RWPE1 (cell line): ENCODE measurements at regions not wholly inside any gene's neighbourhood (a gene's known extent, or its start where the extent isn't known, plus 50 kb on each side); places are given as distances from the start of the nearest gene placed in this dataset.
"Not testable (repeated sequence)": the region's sequence is repeated elsewhere in the genome, so short reads cannot be mapped to it uniquely, and the experiment has no call there.

Experiments used
- CTCF ChIA-PET: fragments of 350-600 bp; sonication (Branson Sonifier 250); formaldehyde crosslinking; extraction: SDS; loops from one replicate; lab custom pipeline; 2021; lab: Yijun Ruan, JAX
- POLR2A ChIA-PET: fragments of 400-600 bp; formaldehyde crosslinking; extraction: SDS; loops from one replicate; lab custom pipeline; 2020; ENCODE audit warnings: antibody characterized with exemption; ENCODE audit not compliant: low non-redundant PET; lab: Yijun Ruan, JAX
- DNase-seq: peaks from one replicate; pipeline ENCODE4 v3.0.0; 2012; ENCODE audit warnings: low spot score
- H3K27ac ChIP-seq: fragments of 450-650 bp; 2 replicates; pipeline ENCODE4 v1.5.1; 2017
- TF ChIP-seq, protein P1 (sequence below): fragments of 450-650 bp; conservative IDR thresholded peaks from 2 replicates; pipeline ENCODE4 v1.5.1; 2017; ENCODE audit warnings: low read depth, mild to moderate bottlenecking

DNA sequence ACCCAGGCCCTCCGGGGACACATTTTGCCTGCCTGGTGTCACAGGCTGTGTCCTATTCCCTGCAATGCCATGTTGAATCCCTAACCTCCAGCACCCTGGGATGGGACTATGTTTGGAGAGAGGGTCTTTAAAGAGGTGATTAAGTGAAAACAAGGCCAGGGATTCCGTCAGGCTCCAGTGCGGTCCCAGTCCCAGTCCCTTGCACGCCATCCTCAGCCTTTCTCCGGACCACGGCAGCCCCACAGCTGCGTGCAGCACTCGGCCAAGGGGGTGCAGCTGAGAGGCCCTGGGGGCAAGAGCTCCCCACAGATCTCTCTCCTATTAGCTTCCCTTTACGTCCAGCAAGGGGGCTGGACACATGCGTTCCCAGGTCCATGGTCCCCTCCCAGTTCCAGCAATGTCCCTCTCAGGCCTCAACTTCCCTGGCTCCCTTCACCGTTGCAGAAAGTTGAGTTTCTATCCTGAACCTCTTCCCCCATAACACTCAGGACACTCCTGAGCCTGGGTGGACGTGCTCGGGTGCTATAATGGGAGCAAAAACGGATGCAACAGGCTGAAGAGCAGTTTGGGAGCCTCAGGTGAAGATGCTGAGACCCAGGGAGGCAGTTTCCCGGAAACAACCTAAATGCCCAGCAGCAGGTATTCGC lies 1422.7 kb downstream of the BRD1 start:
- H3K27ac ChIP-seq = no peak overlapping the region
- CTCF ChIA-PET = no interaction called here
- TF ChIP-seq, protein P1, sequence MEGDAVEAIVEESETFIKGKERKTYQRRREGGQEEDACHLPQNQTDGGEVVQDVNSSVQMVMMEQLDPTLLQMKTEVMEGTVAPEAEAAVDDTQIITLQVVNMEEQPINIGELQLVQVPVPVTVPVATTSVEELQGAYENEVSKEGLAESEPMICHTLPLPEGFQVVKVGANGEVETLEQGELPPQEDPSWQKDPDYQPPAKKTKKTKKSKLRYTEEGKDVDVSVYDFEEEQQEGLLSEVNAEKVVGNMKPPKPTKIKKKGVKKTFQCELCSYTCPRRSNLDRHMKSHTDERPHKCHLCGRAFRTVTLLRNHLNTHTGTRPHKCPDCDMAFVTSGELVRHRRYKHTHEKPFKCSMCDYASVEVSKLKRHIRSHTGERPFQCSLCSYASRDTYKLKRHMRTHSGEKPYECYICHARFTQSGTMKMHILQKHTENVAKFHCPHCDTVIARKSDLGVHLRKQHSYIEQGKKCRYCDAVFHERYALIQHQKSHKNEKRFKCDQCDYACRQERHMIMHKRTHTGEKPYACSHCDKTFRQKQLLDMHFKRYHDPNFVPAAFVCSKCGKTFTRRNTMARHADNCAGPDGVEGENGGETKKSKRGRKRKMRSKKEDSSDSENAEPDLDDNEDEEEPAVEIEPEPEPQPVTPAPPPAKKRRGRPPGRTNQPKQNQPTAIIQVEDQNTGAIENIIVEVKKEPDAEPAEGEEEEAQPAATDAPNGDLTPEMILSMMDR = no peak
- POLR2A ChIA-PET = no interaction called here
- DNase-seq = no peak

DNA sequence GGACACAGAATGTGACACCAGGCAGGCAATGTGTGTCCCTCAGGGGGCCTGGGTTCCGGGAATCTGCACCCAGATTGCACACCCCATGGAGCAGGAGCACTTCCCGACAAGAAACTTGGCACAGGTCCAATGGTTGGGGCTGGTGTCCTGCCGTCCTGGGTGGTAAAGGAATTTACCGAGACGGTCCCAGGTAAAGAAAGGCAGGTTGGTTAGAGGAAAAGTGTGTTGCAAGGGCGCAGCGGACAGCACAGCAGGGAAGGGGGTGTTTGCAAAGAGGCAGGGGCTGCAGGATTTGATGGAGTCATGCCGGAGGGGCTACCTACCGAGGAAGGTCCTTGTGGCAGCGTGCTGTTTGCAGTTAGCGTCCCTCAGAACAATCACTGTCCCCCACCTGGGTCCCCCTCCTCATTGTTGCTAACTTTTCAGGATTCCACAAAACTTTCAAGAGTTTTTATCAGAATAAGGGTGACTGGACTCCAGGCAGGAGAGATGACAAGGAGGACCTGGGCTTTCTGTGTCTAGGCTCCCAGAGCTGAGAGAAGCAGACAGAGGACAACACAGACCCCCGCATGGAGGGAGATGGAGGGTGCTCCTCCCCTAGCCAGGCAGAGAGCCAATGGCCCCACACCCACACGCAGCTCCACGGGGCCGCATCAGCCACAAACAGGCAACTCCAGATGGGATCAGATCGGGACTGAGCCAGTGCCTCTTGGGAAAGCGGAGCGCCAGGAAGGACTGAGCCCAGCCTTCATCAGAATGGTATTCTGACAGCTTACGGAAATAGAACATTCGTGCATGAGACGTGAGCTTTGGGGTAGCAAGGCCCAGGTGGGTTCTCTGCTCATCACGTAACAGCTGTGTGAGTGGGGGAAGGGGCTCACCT lies 1423.9 kb downstream of the BRD1 start:
- DNase-seq = no peak
- ChIA-PET CTCF (no interaction called here), POLR2A (no interaction called here)
- TF ChIP-seq, protein P1 = no peak
- no peak overlapping the region for H3K27ac ChIP-seq

DNA sequence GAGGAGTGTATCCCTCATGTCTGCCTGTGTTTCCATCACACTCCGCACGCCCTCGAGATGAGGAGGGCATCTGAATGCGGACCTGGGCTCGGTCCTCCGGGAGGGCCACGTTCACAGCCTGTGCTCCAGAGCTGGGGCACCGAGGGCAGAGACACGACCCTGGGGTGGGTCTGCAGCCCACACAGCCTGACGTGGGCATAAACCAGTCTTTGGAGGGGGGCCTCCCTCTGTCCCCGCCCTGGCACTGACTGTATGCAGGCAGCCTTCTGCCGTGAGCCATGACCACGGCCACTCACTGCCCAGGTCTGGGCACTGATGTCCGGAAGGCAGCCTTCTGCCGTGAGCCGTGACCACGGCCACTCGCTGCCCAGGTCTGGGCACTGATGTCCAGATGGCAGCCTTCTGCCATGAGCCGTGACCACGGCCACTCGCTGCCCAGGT lies 1425.1 kb downstream of the BRD1 start:
- H3K27ac ChIP-seq = no peak overlapping the region
- POLR2A ChIA-PET = no interaction called here
- DNase-seq = no peak
- CTCF ChIA-PET = no interaction called here
- TF ChIP-seq, protein P1 = no peak

DNA sequence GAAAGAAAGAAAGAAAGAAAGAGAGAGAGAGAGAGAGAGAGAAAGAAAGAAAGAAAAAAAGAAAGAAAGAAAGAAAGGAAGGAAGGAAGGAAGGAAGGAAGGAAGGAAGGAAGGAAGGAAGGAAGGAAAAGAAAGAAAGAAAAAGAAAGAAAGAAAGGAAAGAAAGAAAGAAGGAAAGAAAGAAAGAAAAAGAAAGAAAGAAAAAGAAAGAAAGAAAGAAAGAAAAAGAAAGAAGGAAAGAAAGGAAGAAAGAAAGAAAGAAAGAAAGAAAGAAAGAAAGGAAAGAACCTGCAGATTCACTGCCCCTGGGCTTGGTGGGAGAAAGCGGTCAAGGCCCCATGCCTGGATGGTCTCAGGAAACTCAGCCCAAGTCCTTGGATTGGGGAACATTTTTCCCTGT lies 1426.2 kb downstream of the BRD1 start:
- CTCF ChIA-PET, H3K27ac ChIP-seq, DNase-seq, POLR2A ChIA-PET: not testable (repeated sequence)

DNA sequence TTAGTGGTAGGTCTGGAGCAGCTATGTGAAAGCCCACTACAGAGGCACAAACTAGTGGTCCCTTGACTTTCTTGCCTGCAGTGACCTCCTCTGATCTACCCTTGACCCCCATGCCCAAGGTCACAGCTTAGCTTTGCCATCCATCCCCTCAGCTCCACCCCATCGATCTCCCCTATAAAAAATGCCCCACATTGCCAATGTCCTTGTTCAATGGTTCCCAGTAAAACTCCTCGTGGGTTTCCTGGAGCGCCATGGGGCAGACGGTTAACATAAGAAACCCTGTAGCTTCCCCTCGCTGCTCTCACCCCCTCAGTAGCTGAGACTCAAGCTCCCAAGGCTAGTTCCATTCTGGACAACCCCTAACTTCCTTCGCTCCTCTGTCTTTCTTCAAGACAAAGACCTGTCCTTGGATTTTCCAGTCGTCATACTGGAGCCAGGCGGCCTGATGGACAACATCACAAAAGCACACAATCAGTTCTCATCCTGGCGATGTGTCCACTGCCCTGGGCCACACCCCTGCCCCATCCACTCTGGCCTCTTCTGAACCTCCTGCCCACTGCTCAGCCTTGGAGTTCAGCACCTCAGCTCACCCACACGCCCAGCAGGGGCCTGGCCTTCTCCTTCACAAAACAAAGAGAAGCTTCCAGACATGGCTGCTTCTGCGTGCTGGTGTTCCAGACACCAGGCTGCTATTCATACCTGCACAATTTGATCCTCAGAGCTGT lies 1429.3 kb downstream of the BRD1 start:
- no peak for DNase-seq
- ChIA-PET POLR2A (no interaction called here), CTCF (interaction anchor here (0.6 kb wide), 1 partner anchor 99 kb away, joined by 3 read pairs; no protein-coding TSS in a partner anchor)

DNA sequence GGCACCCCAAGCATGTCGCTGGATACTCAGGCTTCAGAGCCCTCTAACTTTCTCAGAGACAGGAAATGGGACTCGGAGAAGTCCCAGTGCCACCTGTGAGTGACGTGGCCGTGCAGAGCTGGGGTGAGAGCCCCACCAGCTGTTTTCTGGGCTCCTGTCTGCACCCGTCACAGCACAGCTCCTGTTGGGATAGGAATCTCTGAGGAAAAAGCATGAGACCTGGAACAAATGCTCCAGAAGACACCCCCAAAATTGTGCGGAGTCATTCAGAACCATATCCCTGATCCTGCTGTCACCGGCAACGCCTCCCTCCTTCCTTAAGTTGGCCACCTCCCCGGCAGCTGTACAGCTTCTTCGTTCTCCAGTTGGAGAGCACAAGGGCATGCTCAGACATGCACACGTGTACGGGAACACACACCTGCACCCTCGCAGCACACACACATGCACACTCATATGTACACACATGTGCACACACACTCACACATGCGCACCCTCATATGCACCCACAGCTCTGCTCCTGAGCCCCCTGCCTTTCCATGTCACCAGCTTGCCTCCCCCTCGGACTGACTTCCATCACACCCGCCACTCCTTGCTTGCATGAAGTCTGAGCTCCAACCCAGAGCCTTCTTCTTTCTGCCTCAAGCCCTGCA lies 1430.0 kb downstream of the BRD1 start:
- DNase-seq = no peak
- no peak overlapping the region for H3K27ac ChIP-seq

More for the DNA sequence above, 1429.3 kb downstream of the BRD1 start:
- TF ChIP-seq, protein P1 = no peak
- H3K27ac ChIP-seq = no peak overlapping the region

More for the DNA sequence above, 1430.0 kb downstream of the BRD1 start:
- POLR2A ChIA-PET = no interaction called here
- TF ChIP-seq, protein P1 = no peak
- CTCF ChIA-PET = no interaction called here
